HG03457 (cell line): ENCODE measurements at regions not wholly inside any gene's neighbourhood (a gene's known extent, or its start where the extent isn't known, plus 50 kb on each side); places are given as distances from the start of the nearest gene placed in this dataset.
"Not testable (repeated sequence)": the region's sequence is repeated elsewhere in the genome, so short reads cannot be mapped to it uniquely, and the experiment has no call there.

Source experiments
- ATAC-seq: cut with Tn5 transposase; IDR thresholded peaks from one replicate; pipeline ENCODE4 v1.9.1; 2021; ENCODE audit warnings: moderate number of reproducible peaks; ENCODE audit not compliant: unreplicated experiment

DNA sequence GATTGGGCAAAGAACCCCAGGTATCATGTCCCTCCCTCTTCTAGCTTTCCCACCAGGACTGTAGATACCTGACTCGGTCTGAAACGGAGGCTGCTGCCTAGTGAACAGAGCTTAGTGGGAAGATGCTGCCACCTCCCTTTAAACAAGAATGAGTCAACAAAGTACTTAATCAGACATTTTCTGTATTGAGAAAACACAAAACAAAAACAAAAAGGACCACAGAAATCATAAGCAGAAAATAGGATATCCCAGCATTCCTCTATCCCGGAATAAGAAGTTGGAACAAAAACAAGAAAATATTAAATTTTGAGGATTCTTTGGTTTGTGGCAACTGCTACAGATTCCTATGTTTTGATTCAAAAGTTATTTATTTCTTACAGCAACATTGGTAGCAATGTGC lies 51.7 kb upstream of the COL8A1 start:
- ATAC-seq: no peak

DNA sequence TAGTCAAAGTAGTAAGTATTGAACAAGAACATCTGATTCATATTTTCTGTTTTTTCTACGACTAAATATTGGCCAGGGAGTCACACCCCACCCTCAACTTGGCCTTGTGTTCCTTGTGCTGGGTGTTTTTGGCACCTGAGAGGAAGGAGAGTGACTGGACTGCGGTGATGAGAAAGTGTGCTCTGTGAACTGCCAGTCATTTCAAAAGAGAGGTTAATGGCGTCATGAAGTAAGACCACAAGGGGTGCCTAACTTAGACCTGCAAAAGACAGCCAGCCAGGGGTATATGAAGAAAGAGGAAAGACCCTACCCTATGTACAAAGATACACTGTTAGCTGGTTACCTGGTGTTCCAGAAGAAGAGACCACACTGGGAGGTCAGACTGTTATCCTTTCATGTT lies 58.4 kb upstream of the COL8A1 start:
- ATAC-seq: no peak

DNA sequence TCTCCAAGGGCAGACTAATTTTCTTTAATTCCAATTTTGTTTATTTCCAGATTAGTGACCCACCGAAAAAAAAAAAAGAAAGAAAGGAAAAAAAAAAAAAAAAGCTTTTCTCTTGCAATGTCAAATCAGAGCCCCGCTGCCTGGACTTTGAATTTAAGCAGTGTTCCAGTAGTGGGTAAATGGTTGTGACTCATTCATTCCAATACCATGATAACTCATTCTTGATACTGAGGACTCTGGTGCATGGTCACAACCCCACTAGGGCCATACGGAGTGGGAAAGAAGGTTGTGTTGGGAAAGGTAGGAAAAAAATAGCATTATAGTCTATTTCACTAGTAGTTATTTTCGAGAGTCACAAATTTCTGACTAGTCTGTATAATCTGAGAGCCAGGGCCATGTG lies 59.1 kb upstream of the COL8A1 start:
- no peak for ATAC-seq

DNA sequence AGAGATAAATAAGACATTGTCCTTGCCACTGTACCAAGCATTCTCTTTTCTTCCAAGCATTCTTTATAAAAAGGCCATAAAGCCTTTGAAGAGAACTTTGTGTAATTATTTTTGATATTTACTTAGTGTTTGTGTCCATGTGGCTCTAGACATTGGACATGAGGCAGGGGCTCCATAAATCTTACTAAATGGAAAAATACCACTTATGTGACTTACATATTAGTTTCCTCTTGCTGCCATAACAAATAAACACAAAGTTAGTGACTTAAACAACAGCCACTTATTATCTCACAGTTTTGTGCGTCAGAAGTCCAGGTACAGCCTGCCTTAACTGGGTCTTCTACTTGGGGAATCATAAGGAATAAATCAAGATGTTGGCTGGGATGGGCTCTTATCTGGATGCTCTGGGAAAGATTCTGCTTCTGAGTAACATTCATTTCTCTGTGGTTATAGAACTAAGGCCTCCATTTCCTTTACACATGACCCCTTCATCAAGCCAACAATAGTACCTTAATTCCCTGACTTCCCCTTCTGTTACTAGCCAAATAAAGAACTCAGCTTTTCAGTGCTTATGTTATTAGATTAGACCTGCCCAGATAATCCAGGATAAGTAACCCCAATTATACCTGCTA lies 59.9 kb upstream of the COL8A1 start:
- no peak for ATAC-seq

DNA sequence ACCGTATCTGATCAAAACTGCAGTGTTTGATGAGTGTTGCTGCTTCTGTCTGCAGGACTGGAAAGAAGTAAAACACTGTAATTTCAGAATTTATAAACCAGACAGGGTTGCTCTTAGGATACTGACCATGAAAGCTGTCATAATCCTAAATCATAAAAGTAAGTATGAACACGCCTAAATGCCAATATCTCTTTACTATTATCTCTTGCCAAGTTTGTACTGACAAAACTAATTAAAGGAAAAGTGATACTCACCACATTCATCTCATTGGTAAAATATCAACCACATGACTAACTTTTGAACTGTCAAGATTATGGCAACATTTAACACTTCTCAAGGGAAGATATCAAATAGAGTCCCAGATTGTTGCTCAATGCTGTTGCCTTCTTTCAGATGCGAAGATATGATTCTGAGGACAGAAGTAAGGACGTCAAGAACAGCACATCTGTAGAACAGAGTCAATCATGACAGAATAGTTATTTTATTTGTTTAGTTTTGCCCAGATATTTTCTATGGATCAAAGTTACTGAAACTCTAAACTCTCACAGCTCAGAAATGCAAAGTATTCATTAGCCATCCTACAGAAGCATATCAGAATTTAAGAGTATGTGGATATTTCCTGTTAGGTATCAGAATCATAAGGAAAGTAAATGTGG lies 61.4 kb upstream of the COL8A1 start:
- no peak for ATAC-seq

DNA sequence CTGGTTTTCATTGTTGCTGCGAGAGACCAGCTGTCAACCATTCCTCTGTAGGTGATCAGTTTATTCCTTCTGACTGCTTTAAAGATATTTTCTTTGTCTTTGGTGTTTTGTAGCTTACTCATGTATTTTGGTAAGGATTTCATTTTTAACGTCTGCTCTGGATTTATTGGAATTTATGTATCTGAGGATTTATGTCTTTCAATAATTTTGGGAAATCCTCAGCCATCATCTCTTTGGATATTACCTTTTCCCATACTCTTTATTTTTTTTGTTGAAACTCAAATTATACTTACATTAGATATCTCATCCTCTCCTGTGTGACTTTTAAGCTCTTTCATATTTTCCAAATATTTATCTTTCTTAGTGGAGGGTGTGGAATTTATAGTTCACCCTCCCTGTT lies 62.7 kb upstream of the COL8A1 start:
- no peak for ATAC-seq

DNA sequence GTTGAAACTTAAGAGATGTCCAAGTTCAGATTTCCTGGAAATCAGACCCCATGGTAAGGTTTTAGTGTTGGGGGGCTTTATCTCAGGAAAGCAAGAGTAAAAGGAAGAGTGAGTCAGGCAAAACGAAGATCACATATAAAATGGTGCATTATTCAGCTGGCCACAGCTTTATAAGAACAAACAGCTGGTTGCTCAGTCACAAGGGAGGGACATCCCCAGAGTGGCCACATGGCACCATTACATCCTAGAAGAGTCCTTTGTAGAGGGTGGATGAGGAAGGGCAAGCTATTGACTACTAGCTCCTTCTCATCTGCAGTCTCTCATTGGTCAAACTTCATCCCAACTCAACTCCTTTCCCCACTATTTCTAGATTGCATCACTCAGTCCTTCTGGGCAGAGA lies 68.3 kb upstream of the COL8A1 start:
- ATAC-seq: no peak

DNA sequence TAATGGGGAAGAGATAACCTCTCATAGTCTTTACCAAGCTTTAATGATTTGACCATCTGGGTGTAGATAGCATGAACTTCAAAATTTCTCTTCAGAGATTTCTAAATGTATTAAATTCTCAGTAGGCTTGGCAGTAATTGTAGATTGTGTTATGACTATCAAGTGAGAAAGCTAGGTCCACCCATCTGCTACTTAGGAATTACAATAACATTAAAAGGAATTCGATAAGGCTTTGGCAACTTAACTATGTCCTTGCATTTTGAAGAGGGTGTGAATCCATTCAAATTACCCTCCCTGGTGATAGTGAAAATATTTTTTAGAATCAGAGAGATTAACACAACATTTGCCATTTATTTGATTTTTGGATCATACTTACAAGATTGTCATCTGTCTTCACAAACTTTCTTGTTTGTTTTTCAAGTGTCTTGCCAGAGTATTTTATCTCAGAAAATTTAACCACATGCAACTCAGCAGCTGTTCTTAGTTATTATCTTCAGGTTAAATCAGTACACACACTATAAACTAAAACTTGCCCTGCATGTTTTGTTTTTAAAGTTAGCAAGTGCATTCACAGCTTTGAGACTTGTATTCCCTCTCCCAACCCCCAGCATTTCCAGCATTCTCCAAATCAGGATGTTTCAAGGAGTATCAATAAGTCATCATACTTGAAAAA lies 69.6 kb upstream of the COL8A1 start:
- ATAC-seq: no peak

DNA sequence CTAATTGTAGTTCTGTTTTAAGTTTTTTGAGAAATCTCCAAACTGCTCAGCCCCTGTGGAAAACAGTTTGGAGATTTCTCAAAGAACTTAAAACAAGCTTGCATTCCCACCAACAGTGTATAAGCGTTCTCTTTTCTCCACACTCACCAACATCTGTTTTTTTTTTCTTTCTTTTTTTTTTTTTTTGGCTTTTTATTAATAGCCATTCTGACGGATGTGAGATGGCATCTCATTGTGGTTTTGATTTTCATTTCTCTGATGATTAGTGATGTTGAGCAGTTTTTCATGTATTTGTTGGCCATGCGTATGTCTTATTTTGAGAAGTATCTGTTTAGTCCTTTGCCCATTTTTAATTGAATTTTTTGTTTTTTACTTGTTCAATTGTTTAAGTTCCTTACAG lies 73.1 kb upstream of the COL8A1 start:
- ATAC-seq: no peak

DNA sequence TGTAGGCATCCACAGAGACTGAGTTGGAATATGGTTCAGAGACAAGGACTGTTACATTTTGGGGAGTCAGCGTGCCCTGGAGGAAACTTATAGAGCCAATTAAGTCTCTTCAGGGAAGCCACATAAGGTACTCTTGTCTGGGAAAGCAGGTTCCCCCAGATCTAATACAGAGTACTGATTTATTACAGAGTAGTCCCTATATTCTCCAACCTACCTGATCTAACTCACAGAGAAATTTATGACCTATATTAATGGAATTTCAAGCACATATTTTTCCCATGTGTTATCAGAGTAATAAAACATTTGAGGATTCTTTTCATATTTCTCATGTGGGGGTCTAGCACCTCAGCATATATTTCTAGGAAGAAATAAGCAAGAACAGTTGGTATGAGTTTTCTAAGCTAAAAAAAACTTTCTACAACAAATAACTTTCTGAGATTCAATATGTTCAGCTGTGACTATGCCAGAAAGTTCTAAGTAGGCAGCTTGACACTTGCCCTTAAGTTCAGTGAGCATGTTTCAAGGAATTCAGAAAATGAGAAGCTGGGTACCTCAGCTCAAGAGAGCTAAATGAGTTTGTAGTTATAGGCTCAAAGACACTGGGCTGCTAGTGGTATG lies 75.3 kb upstream of the COL8A1 start:
- no peak for ATAC-seq

DNA sequence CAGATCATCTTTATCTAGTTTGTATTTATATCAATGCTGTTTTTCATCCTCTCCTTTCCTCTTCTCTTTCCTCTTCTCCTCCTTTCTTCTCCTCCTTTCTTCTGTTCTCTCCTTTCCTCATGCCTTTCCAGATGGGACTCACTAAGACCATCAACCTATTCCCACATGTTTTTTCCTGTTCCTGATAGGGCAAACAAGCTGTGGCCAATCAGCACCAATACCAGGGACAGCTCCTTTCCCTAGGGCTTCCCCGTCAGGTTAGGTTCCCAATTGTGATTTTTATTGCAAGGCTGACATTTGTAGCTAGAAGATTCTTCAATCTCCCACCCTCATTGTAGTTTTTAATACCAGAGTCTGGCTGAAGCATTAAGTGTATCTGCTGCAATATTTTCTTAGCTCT lies 76.3 kb upstream of the COL8A1 start:
- ATAC-seq: no peak

DNA sequence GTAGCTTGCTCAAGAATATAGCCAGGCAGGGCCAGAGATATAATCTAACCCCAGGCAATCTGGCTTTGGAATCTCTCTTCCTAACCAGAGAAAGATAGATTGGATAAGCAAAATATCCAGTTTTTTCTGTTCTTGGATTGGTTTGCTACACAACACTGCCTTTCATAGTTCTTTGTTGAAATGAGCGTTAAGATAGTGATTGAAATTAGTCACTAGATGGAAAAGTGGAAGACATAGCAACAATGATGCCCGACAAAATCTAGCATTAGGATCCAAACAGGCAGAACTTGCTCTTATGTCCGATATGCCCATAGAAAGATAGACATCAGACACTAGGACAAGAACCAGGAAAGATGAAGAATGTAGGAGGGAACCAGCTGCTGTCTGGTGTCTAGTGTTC lies 77.3 kb upstream of the COL8A1 start:
- ATAC-seq: no peak

DNA sequence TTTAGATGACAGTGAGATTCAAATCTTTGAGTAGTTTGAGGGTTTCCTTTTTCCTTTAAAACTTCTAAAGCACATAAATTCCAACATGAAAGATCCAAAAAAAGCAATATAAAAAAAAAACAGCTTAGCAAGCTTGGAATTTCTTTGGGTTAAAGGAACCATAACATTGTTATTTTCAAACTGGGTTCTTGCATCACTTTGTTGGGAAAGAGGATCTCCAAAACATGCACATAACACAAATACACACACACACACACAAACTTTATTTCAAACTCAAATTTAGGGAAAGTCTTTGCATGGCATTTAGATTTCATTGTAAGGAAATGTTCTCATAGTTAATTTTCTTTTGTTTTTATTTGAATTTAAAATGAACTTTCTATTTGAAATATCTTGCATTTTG lies 79.2 kb upstream of the COL8A1 start:
- ATAC-seq: no peak

DNA sequence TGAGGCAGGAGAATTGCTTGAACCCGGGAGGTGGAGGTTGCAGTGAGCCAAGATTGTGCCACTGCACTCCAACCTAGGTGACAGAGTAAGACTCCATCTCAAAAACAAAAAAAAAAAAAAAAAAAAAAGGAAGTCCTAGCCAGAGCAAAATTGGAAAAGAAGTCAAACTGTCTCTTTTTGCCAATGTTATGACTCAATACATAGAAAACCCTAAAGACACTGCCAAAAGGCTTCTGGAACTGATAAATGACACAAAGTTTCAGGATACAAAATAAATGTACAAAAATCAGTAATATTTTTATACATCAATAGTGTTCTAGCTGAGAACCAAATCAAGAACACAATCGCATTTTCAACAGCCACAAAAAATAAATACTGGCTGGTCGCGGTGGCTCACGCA lies 82.5 kb upstream of the COL8A1 start:
- ATAC-seq: not testable (repeated sequence)

DNA sequence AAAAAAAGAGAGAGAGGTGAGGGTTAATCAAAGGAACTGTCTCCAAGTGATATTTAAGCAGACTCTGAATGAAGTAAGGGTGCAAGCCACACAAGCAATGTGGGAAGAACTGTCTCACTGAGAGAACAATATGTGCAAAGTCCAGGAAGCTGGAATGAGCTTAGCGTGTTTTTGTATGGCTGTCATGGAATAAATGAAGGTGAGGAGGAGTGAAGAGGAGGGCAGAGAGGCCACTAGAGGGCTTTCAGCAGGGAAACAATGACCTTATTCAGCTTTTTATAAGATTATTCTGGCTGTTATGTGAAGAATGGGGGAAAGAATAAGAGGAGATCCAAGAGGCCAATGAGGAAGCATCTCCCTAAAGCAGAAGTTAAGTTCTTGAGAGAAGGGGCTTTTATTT lies 86.9 kb upstream of the COL8A1 start:
- no peak for ATAC-seq

DNA sequence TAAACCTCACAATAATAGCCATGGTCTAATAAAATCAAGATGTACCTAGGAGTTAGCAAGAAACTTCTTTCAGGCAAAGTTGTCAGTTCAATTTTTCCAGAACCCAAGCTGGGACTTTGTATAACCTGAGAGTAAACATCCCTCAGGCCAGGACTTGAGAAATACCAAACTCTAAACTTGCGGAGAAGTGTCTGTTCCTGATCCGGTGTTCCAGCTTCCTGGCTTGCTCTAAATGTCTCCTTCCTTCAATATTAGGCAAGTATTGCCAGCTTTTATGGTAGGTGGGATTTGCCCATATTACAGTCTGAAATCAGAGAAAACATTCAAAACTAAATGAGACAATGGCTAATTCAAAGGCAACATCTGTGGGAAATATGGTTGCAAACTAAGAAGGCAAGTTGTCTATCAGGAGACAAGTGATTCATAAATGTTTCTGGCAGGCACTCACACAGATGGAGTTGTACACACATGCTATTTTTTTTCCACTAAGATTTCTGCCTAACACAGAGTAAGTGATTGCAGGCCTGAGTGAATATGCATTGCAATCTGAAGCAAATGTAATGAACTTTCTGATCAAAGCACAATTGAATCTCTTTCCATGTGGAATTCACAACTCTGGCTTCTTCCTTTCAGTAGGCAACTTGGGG lies 88.3 kb upstream of the COL8A1 start:
- ATAC-seq: no peak

DNA sequence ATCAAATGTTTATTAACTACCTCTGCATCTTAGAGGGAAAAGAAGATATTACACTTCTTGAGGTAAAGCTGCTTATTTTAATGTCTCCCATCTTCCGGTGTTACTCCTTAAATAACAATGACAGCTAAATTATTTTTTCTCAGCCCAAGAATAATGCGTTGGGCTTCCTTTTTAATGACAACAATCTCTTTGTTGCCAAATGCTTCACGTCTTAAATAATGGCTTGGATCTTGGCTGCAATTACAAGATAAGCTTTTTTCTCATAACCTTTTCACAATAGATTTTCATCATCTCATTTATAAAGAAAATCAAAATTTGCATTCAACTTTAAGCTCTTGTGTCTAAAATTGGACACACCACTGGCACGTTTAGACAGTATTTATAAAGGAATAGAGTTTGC lies 89.2 kb upstream of the COL8A1 start:
- ATAC-seq: no peak

DNA sequence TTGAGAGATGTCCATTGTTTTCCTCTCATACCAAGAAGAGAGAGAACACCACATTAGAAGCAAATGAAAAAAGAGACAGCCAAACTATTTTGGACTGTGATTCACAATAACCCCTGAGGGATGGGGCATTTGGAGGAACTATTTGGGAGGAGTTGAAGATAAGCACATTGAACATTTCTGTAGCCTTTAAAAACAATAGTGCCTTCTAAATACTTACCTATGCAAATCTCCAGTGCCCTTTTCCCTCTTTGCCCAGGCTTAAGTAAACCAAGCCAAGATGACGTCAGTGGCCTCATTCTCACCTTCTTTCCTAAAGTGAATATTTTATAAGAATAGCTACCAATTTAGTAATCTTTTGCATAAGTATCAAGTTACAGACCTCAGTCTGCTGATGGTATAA lies 89.7 kb upstream of the COL8A1 start:
- no peak for ATAC-seq

DNA sequence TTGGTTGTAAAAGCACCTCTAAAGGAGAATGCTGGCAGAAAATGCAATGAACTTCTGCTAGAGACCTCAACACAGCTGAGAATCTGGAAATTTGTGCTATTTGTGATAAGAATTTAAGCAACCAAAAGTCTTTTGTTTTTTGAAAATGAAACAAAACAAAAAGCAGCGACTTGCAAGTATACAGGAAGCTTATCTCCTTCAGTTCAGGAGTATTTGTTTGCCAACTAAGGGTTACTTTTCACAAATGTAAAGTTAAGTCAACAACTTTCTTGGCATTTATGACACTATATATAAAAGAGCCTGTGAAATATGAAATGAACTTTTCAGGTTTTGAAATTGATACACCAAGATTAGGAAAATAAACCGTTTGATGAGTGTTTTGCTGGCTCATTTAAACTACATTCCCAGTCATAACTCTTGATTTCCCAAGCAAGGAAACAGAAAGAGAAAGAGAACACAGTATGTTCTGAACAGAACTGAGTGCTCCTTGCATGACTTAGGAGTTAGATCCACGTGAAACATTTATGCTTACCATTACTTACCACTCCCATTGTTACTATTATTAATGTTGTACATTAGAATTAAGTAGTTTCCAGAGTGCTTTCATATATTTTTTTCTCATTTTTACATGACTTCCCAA lies 92.3 kb upstream of the COL8A1 start:
- no peak for ATAC-seq

DNA sequence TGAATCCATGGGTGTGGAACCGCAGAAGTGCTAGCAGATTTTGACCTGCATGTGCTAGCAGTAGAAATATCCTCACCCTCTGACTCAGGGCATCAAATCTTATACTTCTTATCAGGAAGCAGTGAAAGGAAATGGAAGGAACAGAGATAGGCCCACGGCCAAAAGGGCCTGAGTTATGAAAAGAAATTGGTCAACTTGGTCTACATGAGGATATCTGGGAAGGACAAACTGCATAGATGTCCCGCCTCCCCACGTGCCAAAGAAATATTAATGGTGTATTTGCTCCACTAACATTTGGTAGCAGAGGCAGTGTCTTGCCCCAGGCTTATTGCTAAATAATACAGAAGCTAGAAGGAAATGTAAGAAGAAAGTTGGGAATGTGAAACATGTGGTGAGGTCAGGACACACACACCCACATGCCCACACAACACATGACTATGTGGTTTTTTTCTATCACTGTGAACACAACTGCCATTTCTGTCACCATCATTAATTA lies 93.6 kb upstream of the COL8A1 start:
- ATAC-seq: no peak

DNA sequence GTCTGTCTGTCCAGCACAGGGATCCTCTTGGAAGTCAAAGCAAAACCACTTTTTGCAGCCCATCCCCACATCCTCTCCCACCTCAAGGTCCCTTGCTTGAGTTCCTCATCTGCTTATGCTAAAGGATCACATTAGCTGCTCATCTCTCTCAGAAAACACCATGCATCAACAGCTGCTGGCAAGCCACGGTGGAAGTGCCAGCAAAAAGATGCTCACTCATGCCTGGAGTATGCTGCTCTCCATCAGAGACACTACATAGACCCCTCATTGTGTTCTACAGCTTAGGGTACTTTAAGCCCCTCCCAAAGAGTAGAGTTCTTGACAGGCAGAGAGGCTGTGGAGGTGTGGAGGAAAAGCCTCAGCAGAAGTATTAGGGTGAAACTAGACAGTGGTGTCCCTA lies 94.6 kb upstream of the COL8A1 start:
- ATAC-seq: no peak
